ENCODE measurements at regions not wholly inside any gene's neighbourhood (a gene's known extent, or its start where the extent isn't known, plus 50 kb on each side); places are given as distances from the start of the nearest gene placed in this dataset.

DNA sequence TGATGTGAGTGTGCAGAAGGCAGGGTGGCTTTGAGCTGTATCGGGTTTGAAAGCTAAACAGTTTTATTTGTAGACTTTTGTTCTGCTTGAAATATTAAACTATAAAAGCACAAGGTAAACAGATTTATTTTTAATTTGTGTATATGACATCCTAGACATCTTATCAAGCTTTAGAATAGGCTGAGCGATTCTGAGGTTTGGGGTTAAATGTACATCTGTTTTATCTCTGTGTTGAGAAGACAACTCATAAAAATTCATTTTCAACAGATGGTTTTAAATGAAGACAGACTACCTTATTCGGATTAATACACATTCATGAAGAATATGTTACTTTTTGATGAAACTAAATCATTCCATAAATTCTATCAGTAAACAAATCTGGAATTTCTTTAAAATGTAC lies 368.8 kb downstream of the RPRM start:
- Histone ChIP-seq H3K27me3 (ENCODE audit: insufficient read depth, low read length) (no peaks in the 10 kb centered on the region), H3K36me3 (ENCODE audit: control insufficient read depth in 1 of 2, insufficient read depth in 2 of 2, low read length in 2 of 2) (no peaks in the 10 kb centered on the region), H3K4me1 (ENCODE audit: control insufficient read depth in 1 of 2, insufficient read depth in 2 of 2, low read length in 2 of 2) (no peaks in the 10 kb centered on the region), H3K9me2 (ENCODE audit: insufficient read depth) (no peaks in the 10 kb centered on the region), H3K9ac (ENCODE audit: low read length) (no peak overlapping the region), H2AFZ (ENCODE audit: low read depth, low read length, poor library complexity, severe bottlenecking) (no peak overlapping the region), H4K20me1 (ENCODE audit: insufficient read depth) (no peaks in the 10 kb centered on the region), H3K79me2 (ENCODE audit: insufficient read depth, low read length) (no peaks in the 10 kb centered on the region), H3K9me3 (ENCODE audit: control insufficient read depth in 1 of 2, insufficient read depth in 1 of 2, low read depth in 1 of 2, low read length in 2 of 2) (no peaks in the 10 kb centered on the region), H3K4me2 (ENCODE audit: low read length) (no peak overlapping the region), H3K4me3 (replicated peaks in 1 of 2; ENCODE audit: low read depth in 1 of 2, low read length in 2 of 2) (no peak overlapping the region), H3K27ac (ENCODE audit: low read depth, low read length) (no peak overlapping the region)
- ChIA-PET RAD21 (ENCODE audit: low non-redundant PET in 1 of 2, low total read pairs in 2 of 2, uncharacterized antibody in 2 of 2, unreplicated experiment in 2 of 2) (no interaction called here), CTCF (no interaction called here), POLR2A (no interaction called here)
- DNase-seq (ENCODE audit: low read depth, low spot score) = no peak
- ATAC-seq = no peak
- no TSS peak for BruUV-seq (replicated peaks)
- intact Hi-C loops (cut with micrococcal nuclease) = no loop called here
- TF ChIP-seq, protein P1, sequence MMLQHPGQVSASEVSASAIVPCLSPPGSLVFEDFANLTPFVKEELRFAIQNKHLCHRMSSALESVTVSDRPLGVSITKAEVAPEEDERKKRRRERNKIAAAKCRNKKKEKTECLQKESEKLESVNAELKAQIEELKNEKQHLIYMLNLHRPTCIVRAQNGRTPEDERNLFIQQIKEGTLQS (IDR thresholded peaks at IDR 0.05) = no peak
- no peak for TF ChIP-seq FOSL1 (IDR thresholded peaks at IDR 0.05; ENCODE audit: low read depth)
- no peak for TF ChIP-seq CBX3 (IDR thresholded peaks at IDR 0.05; ENCODE audit: low read depth)
- no peak for TF ChIP-seq CTCF (IDR thresholded peaks at IDR 0.05 in 2 of 3, conservative IDR thresholded peaks at IDR 0.05 in 1 of 3; ENCODE audit: borderline replicate concordance in 1 of 3, insufficient read depth in 1 of 3, low read depth in 2 of 3, low read length in 2 of 3)
- TF ChIP-seq JUND (IDR thresholded peaks at IDR 0.05) = no peak
- no peak for TF ChIP-seq CEBPB (IDR thresholded peaks at IDR 0.05; ENCODE audit: low read depth)
- no peak for TF ChIP-seq YY1 (IDR thresholded peaks at IDR 0.05; ENCODE audit: extremely low read depth, insufficient replicate concordance, low read depth, low read length)

GRCh38 chr2:153106802-153107477 lies 371.6 kb downstream of the RPRM start:
- no peaks in the 10 kb centered on the region for H3K27me3 ChIP-seq (ENCODE audit: insufficient read depth, low read length)
- intact Hi-C loops (cut with micrococcal nuclease) = no loop called here
- BruUV-seq (replicated peaks) = no TSS peak
- H3K9ac ChIP-seq (ENCODE audit: low read length) = no peak overlapping the region
- no peak overlapping the region for H2AFZ ChIP-seq (ENCODE audit: low read depth, low read length, poor library complexity, severe bottlenecking)
- no peak for DNase-seq (ENCODE audit: low read depth, low spot score)
- no peaks in the 10 kb centered on the region for H4K20me1 ChIP-seq (ENCODE audit: insufficient read depth)
- POLR2A ChIA-PET = no interaction called here
- no peaks in the 10 kb centered on the region for H3K36me3 ChIP-seq (ENCODE audit: control insufficient read depth in 1 of 2, insufficient read depth in 2 of 2, low read length in 2 of 2)
- no peak overlapping the region for H3K4me2 ChIP-seq (ENCODE audit: low read length)
- no peaks in the 10 kb centered on the region for H3K79me2 ChIP-seq (ENCODE audit: insufficient read depth, low read length)
- H3K9me2 ChIP-seq (ENCODE audit: insufficient read depth) = no peaks in the 10 kb centered on the region
- RAD21 ChIA-PET (ENCODE audit: low non-redundant PET in 1 of 2, low total read pairs in 2 of 2, uncharacterized antibody in 2 of 2, unreplicated experiment in 2 of 2) = no interaction called here
- TF ChIP-seq, protein P1 (IDR thresholded peaks at IDR 0.05) = no peak
- TF ChIP-seq POLR2AphosphoS5 (IDR thresholded peaks at IDR 0.05; ENCODE audit: low read depth, low read length) (no peak), CBX3 (IDR thresholded peaks at IDR 0.05; ENCODE audit: low read depth) (no peak), EZH2phosphoT487 (IDR thresholded peaks at IDR 0.05; ENCODE audit: borderline replicate concordance) (no peak), YY1 (IDR thresholded peaks at IDR 0.05; ENCODE audit: extremely low read depth, insufficient replicate concordance, low read depth, low read length) (no peak)
- no peak overlapping the region for H3K27ac ChIP-seq (ENCODE audit: low read depth, low read length)
- no peaks in the 10 kb centered on the region for H3K4me1 ChIP-seq (ENCODE audit: control insufficient read depth in 1 of 2, insufficient read depth in 2 of 2, low read length in 2 of 2)
- CTCF ChIA-PET = no interaction called here
- no peaks in the 10 kb centered on the region for H3K9me3 ChIP-seq (ENCODE audit: control insufficient read depth in 1 of 2, insufficient read depth in 1 of 2, low read depth in 1 of 2, low read length in 2 of 2)
- no peak overlapping the region for H3K4me3 ChIP-seq (replicated peaks in 1 of 2; ENCODE audit: low read depth in 1 of 2, low read length in 2 of 2)
- ATAC-seq = no peak

Data from HCT116 (cell line).